Osteoblast (primary cell): ENCODE measurements at regions not wholly inside any gene's neighbourhood (a gene's known extent, or its start where the extent isn't known, plus 50 kb on each side); places are given as distances from the start of the nearest gene placed in this dataset.

Experiments
- DNase-seq: peaks from one replicate; pipeline ENCODE4 v3.0.0; 2011; ENCODE audit warnings: low spot score, mixed read lengths; ENCODE audit not compliant: insufficient read length; ENCODE audit errors: missing footprints
- H2AFZ ChIP-seq: 2 replicates; pipeline ENCODE4 v1.6.0; 2011; ENCODE audit warnings: mild to moderate bottlenecking, low read length
- H3K27ac ChIP-seq: 2 replicates; pipeline ENCODE4 v1.5.1; 2011; ENCODE audit warnings: mild to moderate bottlenecking, low read depth, low read length, moderate library complexity
- H3K27me3 ChIP-seq: 2 replicates; pipeline ENCODE4 v1.6.0; 2012; ENCODE audit warnings: mild to moderate bottlenecking, control low read depth, inconsistent platforms, low read length, moderate library complexity; ENCODE audit not compliant: insufficient read depth
- H3K36me3 ChIP-seq: 2 replicates; pipeline ENCODE4 v1.5.1; 2011; ENCODE audit warnings: mild to moderate bottlenecking, low read length, control low read depth, moderate library complexity; ENCODE audit not compliant: insufficient read depth
- H3K4me1 ChIP-seq: 2 replicates; pipeline ENCODE4 v1.5.1; 2011; ENCODE audit warnings: mild to moderate bottlenecking, low read length, control low read depth, moderate library complexity; ENCODE audit not compliant: insufficient read depth
- H3K4me2 ChIP-seq: 2 replicates; pipeline ENCODE4 v1.6.0; 2011; ENCODE audit warnings: mild to moderate bottlenecking, low read length; ENCODE audit not compliant: insufficient read depth
- H3K4me3 ChIP-seq: fragments of 200-600 bp; sonication (generic); 3 replicates; pipeline ENCODE4 v1.5.1; 2012; ENCODE audit warnings: mild to moderate bottlenecking, low read length, inconsistent platforms; ENCODE audit not compliant: insufficient read depth
- H3K79me2 ChIP-seq: 2 replicates; pipeline ENCODE4 v1.6.0; 2012; ENCODE audit warnings: mild to moderate bottlenecking, low read length, control low read depth, inconsistent platforms; ENCODE audit not compliant: insufficient read depth
- H3K9me3 ChIP-seq: 2 replicates; pipeline ENCODE4 v1.5.1; 2011; ENCODE audit warnings: low read depth, low read length, control low read depth
- H4K20me1 ChIP-seq: 2 replicates; pipeline ENCODE4 v1.6.0; 2012; ENCODE audit warnings: mild to moderate bottlenecking, low read length, control low read depth; ENCODE audit not compliant: insufficient read depth
- CTCF ChIP-seq: IDR thresholded peaks from 2 replicates; pipeline ENCODE4 v1.5.1; 2011; ENCODE audit warnings: mild to moderate bottlenecking, low read depth, low read length, moderate library complexity; ENCODE audit errors: extremely low read depth

GRCh38 chr4:78720994-78721677 is 55.0 kb upstream of the BMP2K start:
- Histone ChIP-seq H3K9me3 (no peaks in the 10 kb centered on the region), H3K4me2 (no peak overlapping the region), H3K27ac (no peak overlapping the region), H4K20me1 (no peaks in the 10 kb centered on the region), H3K4me3 (no peak overlapping the region), H3K4me1 (no peaks in the 10 kb centered on the region), H3K36me3 (no peaks in the 10 kb centered on the region), H3K79me2 (no peaks in the 10 kb centered on the region), H3K27me3 (no peaks in the 10 kb centered on the region), H2AFZ (no peak overlapping the region)
- TF ChIP-seq CTCF = no peak
- no peak for DNase-seq

GRCh38 chr4:78721747-78722146 is 54.4 kb upstream of the BMP2K start:
- no peaks in the 10 kb centered on the region for H3K9me3 ChIP-seq
- DNase-seq = no peak
- no peaks in the 10 kb centered on the region for H3K36me3 ChIP-seq
- no peaks in the 10 kb centered on the region for H3K4me1 ChIP-seq
- no peak overlapping the region for H2AFZ ChIP-seq
- no peaks in the 10 kb centered on the region for H3K79me2 ChIP-seq
- no peaks in the 10 kb centered on the region for H3K27me3 ChIP-seq
- H3K4me3 ChIP-seq = no peak overlapping the region
- H3K27ac ChIP-seq = no peak overlapping the region
- no peaks in the 10 kb centered on the region for H4K20me1 ChIP-seq
- H3K4me2 ChIP-seq = no peak overlapping the region
- TF ChIP-seq CTCF = no peak

- H3K4me2 ChIP-seq = no peak overlapping the region
- no peaks in the 10 kb centered on the region for H3K9me3 ChIP-seq
- no peak for DNase-seq
- no peaks in the 10 kb centered on the region for H3K4me1 ChIP-seq
- H4K20me1 ChIP-seq = no peaks in the 10 kb centered on the region
- H3K36me3 ChIP-seq = no peaks in the 10 kb centered on the region
- no peak overlapping the region for H3K4me3 ChIP-seq
- no peak for TF ChIP-seq CTCF
- no peaks in the 10 kb centered on the region for H3K79me2 ChIP-seq
- no peaks in the 10 kb centered on the region for H3K27me3 ChIP-seq
- H2AFZ ChIP-seq = no peak overlapping the region
- no peak overlapping the region for H3K27ac ChIP-seq
These were observed 53.8 kb upstream of the BMP2K start for GRCh38 chr4:78722320-78722719.

GRCh38 chr4:78722878-78723277 is 53.3 kb upstream of the BMP2K start:
- no peak for TF ChIP-seq CTCF
- Histone ChIP-seq H3K4me2 (no peak overlapping the region), H3K4me1 (no peaks in the 10 kb centered on the region), H3K9me3 (no peaks in the 10 kb centered on the region), H4K20me1 (no peaks in the 10 kb centered on the region), H3K27me3 (no peaks in the 10 kb centered on the region), H3K79me2 (no peaks in the 10 kb centered on the region), H2AFZ (no peak overlapping the region), H3K4me3 (no peak overlapping the region), H3K27ac (no peak overlapping the region), H3K36me3 (no peaks in the 10 kb centered on the region)
- DNase-seq = no peak
